NCI-H524 treated with DMSO at 0.1 percent for 48 hours (cell line): ENCODE measurements at regions not wholly inside any gene's neighbourhood (a gene's known extent, or its start where the extent isn't known, plus 50 kb on each side); places are given as distances from the start of the nearest gene placed in this dataset.

Experiments used
- DNase-seq: peaks from one replicate; lab custom pipeline; 2025; lab: John Stamatoyannopoulos, UW

DNA sequence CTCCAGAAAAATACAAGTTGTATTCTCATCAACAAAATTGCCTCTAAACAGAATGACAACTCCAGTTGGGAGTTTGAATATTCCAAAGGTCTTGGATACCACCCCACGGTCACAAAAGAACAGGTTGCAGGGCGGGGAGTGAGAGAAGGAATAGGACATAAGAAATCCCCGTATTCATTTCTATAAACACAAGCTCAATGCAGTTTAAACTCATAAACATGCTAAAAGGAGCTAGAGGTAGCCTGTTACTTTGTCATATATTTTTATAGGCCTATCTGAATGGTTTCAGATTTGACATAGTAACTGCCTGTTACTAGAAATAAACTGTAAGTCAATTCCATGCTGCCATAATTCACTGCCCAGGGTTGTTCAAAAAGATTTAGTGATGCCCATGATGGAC, 567.5 kb downstream of the BCL11A start:
- DNase-seq = no peak

DNA sequence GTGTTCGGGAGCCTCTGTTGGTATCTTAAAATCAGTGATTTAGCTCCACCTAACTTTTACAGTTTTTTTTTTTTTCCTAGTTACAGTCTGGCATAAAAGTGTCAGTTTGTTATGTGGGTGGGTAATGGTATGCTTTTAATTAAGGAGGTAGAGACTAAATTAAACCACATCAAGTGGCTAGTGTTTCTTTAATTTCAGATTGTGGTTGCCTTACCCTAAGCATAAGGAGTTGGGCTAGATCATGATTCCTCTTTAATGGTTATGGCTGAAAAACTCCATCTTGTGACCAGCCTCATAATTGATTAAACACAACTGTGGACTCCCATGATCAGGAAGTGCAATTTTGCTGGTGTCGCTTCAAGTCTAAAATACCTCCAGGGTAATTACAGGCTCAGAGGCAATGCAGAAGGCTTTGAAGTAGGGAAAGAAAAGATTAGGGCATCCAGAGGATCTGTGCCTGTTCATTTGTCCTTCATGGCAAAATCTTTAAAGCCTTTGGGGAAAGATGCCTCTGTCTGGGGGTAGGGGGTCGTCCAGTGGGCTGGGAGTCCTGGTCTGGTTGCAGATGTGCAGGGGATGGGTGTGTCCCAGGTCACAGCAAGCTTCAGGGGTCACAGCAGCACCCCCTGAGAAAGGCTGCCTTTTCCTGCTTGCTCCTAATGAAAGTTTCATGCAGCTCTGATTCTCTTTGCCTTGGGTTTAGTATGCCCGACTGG, 579.2 kb downstream of the BCL11A start:
- DNase-seq = no peak

DNA sequence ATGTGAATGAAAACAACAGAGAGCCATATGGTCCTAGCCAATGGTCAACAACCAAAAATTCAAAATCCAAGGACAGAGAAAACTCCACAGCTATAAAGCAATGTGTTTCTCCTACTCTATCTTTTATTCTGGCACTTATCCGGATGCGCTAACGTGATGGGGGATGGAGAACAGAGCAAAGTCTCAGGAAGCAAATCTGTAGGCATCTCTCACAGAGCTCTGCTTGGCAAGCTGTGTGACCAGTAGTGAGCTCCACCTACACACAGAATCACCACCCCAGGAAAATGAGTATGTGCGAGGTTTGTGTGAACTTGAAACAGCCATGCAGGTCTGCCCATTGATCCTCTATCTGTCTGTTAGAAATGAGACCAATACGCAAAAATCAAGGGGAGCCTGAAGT, 584.3 kb downstream of the BCL11A start:
- DNase-seq = no peak

DNA sequence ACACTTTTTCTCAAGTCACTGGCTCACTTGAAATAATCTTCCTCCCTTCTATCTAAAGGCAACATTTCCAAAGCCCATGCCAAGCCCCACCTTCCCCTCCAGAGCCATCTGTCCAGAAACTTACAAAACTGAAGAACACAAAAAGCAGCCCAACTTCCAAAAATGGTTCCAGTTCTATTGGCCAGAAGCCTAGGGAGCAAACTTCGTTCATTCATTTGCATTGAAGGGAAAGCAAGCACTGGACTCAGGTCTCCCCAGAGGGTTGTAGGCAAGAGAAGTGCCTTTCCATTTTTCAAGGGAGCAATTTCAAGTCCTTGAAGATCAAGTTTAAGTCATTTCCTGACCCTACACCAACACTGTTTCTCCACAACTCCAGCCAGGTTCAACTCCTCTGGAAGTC, 585.0 kb downstream of the BCL11A start:
- no peak for DNase-seq

DNA sequence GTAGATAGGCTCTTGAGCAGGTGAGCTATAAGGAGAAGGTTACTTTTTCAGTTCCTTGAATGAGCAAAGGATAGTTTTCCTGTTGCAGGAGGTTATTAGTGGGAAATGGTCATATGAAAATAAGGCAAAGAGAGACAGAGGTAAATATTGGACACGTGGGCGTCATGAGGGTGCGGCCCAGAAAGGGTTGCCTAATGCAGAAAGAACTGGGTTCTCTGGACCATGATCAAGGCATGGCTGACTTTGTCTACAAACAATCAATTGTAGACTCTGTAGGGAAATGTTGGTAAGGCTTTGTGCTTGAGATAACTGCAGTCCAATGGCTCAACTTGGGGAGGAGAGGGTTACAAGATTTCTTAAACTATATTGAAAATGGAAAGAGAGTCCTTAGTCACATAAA, 585.8 kb downstream of the BCL11A start:
- DNase-seq = no peak

DNA sequence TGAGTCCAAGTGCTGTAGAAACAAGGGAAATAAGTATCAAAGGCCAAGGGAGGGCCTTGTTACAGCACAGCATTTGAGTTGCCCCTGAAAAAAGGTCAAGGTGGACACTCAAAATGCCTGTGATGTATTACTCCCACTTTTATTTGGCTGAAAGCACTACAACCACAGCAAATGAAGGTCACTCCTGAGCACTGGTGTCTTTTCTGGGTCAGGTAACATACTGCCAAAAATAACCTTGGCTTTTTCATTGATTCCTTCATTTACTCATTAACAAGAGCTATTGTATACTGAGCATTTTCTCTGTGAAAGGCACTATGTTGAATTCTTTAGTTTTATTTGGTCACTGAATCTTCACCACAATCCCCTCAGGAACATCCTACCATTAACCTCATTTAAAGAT, 590.3 kb downstream of the BCL11A start:
- no peak for DNase-seq

DNA sequence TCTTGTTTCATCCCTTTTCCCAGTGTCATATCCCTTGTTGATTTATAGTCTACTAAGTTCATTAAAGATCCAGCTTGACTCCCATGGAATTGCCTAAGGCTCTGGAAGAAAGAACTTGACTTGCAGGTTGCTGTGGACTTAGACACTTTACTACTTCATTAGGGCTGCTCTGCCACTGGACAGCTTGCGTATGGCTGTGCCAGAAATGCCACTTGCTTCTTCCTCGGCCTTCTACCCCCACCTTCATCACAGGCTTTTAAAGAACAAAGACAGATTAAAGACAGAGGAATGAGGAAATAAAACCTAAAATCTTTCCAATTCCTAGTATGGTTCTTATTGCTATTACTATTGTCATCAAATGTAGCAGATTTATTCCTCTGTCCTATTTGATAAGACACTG, 591.7 kb downstream of the BCL11A start:
- no peak for DNase-seq

DNA sequence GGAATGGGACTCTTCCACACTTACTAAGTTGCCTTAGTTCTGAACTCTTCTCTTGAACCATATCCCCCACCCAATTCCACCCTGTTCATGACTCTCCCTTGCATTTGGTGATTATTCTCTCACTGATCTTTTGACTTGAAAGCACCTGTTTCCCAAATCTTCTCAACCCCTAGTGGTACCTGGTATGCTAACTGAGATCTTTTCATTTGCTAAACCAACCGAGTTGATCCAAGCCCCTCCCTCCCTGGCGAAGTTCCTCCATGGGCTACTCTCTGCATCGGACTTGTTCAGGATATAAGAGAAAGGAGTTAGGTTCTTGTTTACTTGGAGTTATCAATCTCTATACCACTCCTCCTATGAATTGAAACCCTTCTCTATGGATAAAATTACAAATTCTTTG, 593.5 kb downstream of the BCL11A start:
- no peak for DNase-seq

DNA sequence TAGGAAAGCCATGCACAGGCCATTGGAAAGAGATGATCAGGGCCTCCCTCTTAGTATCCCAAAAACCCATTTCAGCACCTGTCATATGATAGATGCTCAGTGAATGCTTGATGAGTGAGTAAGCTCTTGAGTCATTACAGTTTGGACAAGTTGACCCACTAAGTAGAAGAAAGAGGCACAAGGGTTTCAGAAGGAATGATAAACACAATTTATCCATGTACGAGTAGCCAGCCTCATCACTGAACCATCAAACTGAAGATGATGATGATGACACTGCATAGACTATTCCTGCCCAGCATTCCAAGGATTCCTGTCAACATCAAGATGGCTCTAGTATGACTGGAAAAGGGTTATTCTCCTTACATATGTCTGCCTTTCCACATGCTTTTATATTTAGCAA, 596.0 kb downstream of the BCL11A start:
- DNase-seq = no peak

DNA sequence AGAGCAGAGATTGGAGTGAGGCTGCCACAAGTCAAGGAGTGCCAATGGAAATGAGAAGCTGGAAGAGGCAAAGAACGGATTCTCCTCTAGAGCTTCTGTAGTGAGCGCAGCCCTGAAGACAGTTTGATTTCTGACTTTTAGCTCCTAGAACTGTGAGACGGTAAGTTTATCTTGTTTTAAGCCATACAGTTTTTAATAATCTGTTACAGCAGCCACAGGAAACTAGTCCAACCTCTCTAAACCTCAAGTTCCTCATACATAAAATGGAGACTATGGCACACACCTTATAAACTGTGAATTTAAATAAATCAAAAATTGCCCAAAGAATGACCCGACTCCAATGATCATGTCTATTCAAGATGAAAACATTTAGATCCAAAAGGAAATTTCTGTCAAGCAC, 596.5 kb downstream of the BCL11A start:
- no peak for DNase-seq

DNA sequence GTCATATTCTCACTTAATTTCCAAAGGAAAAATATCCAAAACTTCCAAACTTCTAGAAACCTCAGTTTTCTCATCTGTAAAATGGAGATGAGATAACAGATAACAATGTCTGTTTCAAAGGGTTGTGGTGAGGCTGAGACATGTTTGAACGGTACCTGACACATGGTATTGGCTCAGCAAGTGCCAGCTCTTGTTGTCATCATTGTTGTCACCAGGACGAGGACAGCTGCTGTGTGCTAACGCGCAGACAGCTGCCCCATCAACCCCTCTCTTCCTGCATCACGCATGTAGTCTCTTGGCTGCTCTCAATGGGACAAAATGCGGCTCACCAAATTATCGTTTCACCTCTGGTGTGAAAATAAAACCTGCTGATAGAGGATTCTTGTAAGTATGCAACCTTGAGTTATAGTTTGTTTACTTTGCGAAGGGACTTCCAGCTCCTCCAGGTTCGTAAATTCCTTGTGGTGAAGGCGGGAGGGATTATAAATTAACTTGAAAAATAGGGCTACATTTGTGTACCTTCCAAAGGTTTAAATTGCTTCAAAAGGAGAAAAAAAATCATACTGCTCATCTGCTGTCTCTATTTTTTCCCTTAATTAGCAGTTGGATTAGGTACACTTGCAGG, 605.4 kb downstream of the BCL11A start:
- DNase-seq = no peak

DNA sequence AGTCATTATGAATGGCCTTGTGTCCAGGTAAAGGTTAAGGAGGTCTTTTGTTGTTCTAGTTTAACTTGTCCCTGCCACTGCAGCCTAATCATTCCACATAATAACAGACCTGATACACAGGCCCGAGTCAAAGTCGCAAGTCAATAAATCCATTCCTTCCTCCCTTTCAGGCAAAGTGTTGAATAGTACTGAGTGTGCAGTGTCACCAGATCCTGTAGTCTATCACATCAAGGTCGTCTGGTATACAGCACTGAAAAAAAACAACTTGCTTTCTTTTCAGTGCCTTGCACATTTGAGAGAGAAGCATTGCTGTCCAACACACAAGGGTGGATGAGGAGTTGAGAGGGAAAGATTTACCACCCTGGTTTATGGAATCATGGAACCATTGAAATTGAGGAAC, 606.2 kb downstream of the BCL11A start:
- DNase-seq = no peak

DNA sequence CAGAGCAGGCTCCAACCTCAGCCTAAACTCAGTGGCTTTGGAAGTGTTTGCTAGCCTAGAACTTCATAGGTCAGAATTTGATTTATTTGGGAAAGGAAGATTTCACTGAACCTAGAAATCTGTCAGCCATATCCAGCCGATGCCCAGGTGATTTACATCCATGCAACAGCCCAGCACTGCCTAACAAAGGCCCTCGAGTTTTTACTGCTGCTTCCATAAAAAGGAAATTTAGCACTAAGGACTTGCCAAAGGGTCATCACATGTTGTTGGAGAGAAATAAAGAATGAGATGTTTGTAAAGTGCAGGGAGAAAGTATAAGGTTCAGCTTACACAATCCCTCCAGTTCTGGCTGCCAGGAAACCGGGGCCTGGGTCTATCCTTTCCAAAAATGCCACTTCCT, 614.2 kb downstream of the BCL11A start:
- DNase-seq = no peak

DNA sequence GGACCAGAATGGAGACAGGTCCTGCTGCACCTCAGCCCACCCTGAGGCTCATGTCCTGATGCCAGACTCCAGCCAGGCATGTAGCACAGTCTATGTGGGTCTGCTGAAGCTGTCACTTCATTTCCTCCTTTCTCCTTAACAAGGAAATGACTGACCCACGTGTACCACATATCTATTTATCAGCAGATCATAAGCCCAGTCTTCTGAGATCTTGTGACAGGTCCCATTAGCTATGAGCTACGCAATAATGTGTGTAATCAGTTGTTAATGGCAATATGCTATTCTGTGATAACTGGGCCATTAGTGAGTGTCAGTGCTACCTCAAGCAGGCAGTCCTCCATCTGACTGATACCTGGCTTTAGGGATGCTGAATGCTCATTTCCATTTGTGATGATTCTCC, 615.3 kb downstream of the BCL11A start:
- no peak for DNase-seq

DNA sequence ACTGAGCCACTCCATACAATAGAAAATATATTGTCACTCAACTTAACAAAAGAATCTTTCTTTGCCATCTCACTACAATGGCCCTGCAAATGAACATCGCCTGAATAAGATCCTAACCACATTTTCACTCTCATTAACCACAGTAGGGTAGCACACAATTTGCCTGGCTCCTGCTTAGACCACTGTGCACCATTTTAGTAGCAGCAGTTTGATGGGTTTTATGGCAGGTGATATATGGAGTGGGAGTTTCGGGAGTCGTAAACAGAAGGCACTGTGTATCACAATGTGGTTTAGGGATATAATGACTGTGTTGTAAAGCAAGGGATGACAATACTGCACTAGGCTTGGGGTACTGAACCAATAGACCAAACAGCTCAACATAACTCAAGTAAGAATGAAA, 617.4 kb downstream of the BCL11A start:
- DNase-seq = no peak

DNA sequence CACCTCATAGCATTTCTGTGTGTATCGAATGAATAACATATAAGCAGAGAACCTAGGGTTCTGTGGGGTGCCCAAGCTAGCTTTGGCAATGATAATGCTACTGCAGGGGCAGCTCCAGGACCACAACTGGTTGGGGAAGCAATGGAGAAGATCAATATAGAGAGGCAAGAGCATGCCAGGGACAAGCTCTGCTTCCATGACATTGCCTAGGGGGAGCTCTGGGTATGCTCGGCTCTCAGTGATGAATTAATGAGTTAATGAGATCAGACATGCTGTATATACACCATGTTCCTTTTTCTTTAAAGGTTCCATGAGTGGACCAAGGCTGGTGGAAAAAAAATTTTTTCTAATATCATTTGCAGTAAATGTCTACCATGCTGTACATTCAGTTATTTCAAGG, 618.4 kb downstream of the BCL11A start:
- no peak for DNase-seq

DNA sequence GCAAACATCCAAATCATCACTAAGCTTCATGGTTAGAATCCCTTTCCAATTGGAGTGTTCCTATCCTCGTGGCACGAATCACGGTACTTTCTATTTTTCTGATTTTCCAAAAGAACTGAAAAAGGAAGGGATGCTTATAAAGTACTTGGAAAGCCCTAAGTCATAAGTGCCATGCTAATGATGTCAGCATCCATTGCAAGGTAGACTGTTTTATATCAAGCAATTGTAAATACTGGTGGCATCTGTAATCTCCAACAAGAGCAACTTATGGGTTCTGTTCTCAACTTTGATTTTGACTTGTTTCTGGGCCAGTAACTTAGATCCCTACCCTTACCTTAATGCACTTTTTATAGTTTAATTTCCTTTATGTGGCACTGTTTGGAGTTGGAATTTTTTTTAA, 619.5 kb downstream of the BCL11A start:
- no peak for DNase-seq

DNA sequence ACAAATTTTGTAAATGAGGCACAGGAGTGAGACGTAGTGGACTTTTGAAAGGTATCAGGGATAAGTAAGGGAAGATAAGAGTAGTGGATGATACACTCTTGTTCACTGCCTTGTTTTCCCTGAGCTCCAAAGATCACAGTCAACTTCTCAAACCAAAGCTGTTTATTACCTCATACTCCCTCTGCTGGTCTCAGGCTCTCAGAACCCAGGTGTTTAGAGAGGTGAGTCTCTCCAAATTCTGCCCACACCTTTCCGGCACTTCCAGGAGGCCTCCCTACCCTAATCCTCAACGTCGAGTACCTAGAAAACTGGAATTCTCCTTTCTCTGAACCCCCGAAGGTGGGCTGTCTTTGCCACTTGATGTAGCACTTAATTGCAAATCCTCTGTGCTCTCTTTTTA, 621.1 kb downstream of the BCL11A start:
- DNase-seq = no peak

DNA sequence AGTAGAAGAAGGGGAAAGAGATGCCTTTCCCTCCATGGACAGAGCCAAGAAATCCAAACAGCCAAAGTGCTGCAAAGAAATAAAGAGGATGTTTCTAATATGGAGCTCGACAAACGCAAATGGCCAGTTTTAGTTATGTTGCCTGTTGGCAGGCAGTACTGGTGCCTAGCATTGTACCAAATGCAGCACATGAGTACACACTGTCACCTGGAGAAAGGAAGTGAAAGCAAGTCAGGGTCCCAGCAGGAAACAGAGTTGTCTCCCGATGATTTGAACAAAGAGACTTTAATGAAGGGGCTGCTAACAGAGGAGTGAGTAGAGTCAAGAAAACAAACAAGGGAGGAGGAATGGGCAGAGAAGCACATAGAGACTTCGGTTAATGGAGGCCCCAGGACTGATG, 623.0 kb downstream of the BCL11A start:
- no peak for DNase-seq

DNA sequence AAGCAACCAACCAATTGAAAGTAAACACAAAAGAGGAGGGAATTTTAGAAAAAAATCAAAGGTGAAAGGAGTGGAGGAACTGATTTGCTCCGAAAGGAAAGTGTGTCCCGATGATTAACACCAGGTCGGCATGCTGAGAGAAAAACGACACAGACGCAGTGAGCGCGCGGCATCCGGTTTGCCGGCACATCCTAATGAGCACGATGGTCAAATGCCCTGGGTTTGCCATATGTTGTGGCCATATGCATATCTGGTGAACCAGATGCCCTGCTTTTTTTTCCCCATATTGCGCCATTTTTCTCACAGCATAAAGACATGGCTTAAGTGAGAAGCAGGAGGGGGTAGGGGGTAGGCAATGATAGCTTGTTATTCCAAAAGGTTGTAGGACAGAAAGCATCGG, 626.7 kb downstream of the BCL11A start:
- DNase-seq = peak; percentile 88

DNA sequence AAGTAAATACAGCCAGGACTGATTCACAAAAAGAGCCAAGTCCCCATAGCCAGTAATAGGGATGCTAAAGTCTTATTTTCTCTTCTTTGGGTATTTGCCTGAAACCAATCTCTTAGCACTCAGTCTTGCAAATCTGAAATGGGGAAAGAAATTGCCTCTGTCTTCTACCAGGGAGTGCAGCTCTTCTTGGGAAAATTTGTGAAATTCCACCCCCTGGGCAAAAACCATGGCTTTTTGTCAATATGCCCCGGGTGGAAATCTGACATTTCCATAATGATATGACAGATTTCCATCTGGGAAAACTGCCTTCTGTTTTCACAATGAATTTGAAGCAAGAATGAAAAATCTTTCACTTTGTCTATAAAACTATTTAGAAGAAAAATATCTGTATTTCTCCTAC, 628.1 kb downstream of the BCL11A start:
- DNase-seq = no peak

DNA sequence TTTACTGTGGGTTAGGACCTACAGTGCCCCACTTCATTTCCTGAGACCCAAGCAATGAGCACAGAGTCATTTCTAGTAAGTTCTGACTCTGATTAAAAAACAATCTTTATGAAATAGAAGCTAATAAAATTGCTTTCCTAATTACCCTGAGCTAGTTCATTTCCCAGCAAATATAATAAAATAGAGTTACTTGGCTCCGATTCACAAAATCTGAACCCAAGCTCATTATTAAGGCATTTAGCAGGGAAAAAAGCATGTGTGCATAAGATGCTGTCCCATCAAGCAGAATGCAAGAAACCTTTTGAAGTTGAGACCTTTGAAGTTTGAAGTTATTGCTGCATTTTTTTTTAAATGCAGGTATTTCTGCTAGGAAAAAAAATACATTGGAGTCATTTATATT, 629.1 kb downstream of the BCL11A start:
- no peak for DNase-seq

DNA sequence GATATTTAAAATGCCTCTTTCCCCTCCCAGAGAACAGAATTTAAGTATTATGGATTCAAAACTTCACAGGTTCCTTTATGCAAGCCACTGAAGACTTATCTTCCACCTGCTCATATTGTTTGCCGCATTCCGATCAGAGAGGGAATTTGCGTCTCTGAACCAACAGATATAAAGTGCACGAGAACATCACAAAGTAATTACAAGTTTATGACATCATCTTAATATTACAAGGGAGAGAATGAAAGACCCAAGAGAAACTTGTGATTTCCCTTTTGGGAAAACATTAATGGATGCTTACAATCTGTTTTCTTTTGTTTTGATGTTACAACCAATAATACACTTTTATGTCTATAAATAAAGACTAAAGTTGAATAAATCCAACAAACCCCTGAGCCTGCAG, 631.0 kb downstream of the BCL11A start:
- no peak for DNase-seq

DNA sequence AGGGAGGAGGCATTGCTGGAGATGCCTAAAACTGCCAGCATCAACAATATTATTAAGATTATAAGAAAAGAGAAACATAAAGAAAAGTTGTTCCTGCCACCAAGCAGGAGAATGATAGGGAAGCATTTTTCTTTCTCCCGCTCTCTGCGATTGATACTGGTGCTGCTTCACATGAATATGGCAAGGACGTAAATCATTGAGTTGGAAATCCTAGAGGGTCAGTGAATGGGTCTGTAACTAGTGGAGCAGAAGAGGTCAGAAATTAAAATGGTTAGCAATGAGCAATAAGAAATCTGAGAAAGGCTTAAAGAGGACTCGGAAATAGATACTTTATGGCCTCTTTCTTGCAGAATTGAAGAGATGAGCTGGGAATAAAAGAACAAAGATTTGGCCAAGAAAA, 631.7 kb downstream of the BCL11A start:
- no peak for DNase-seq
